IMR-90 (cell line): ENCODE measurements at regions not wholly inside any gene's neighbourhood (a gene's known extent, or its start where the extent isn't known, plus 50 kb on each side); places are given as distances from the start of the nearest gene placed in this dataset.

Experiments used
- ATAC-seq: fragments of 200-7000 bp; cut with Tn5 transposase; 2 replicates; pipeline ENCODE4 v1.9.1; 2020; ENCODE audit warnings: low read depth, mild to moderate bottlenecking, moderate library complexity
- BruUV-seq: library from RNA; stranded (reverse); fragments of 400-500 nt; replicated peaks from 2 replicates; lab custom pipeline; 2021; lab: Mats Ljungman, UMichigan
- CTCF ChIA-PET: fragments of 300-600 bp; formaldehyde crosslinking; extraction: SDS; loops from one replicate; lab custom pipeline; 2021; ENCODE audit warnings: antibody characterized with exemption; lab: Yijun Ruan, JAX
- POLR2A ChIA-PET: fragments of 300-600 bp; sonication (Branson Sonifier 250); formaldehyde crosslinking; loops from one replicate; lab custom pipeline; 2022; ENCODE audit warnings: antibody characterized with exemption; ENCODE audit not compliant: unreplicated experiment; lab: Charles Lee
- DNase-seq: peaks from one replicate; pipeline ENCODE4 v3.0.0; 2013
- H2AFZ ChIP-seq: replicated peaks from 2 replicates; pipeline ENCODE3; 2013; ENCODE audit warnings: low read length, mild to moderate bottlenecking; ENCODE audit not compliant: poor library complexity
- H2AK5ac ChIP-seq: 2 replicates; pipeline ENCODE4 v1.6.1; 2013; ENCODE audit warnings: low read depth, low read length, inconsistent platforms
- H2AK9ac ChIP-seq: replicated peaks from 2 replicates; pipeline ENCODE3; 2013; ENCODE audit warnings: mild to moderate bottlenecking, low read depth, low read length, moderate library complexity; ENCODE audit not compliant: poor library complexity
- H2BK120ac ChIP-seq: 2 replicates; pipeline ENCODE4 v1.6.1; 2013; ENCODE audit warnings: low read depth, low read length, inconsistent platforms
- H2BK15ac ChIP-seq: 3 replicates; pipeline ENCODE4 v1.6.1; 2013; ENCODE audit warnings: low read depth, low read length, inconsistent platforms
- H2BK20ac ChIP-seq: 2 replicates; pipeline ENCODE4 v1.6.1; 2013; ENCODE audit warnings: low read depth, mild to moderate bottlenecking, inconsistent platforms, low read length, moderate library complexity
- H2BK5ac ChIP-seq: 2 replicates; pipeline ENCODE4 v1.6.1; 2013; ENCODE audit warnings: mild to moderate bottlenecking, low read depth, low read length, inconsistent platforms; ENCODE audit not compliant: poor library complexity, severe bottlenecking
- H3K14ac ChIP-seq: replicated peaks from 2 replicates; pipeline ENCODE4 v1.6.1; 2013; ENCODE audit warnings: low read depth, low read length, inconsistent platforms
- H3K18ac ChIP-seq: 2 replicates; pipeline ENCODE4 v1.6.1; 2013; ENCODE audit warnings: low read depth, low read length, control low read depth
- H3K23ac ChIP-seq: 2 replicates; pipeline ENCODE4 v1.6.1; 2013; ENCODE audit warnings: low read depth, low read length, inconsistent platforms
- H3K27ac ChIP-seq: 2 replicates; pipeline ENCODE4 v1.5.1; 2013; ENCODE audit warnings: mild to moderate bottlenecking, control low read depth, low read length; ENCODE audit not compliant: insufficient read depth
- H3K27me3 ChIP-seq: 2 replicates; pipeline ENCODE4 v1.6.1; 2013; ENCODE audit warnings: low read length; ENCODE audit not compliant: control insufficient read depth, insufficient read depth
- H3K36me3 ChIP-seq: 2 replicates; pipeline ENCODE4 v1.6.1; 2013; ENCODE audit warnings: low read length, mixed read lengths; ENCODE audit not compliant: control insufficient read depth, insufficient read depth
- H3K4ac ChIP-seq: 2 replicates; pipeline ENCODE4 v1.6.1; 2013; ENCODE audit warnings: low read depth, low read length, inconsistent platforms
- H3K4me1 ChIP-seq: 2 replicates; pipeline ENCODE4 v1.6.1; 2013; ENCODE audit warnings: low read length, mixed read lengths; ENCODE audit not compliant: control insufficient read depth, insufficient read depth
- H3K4me2 ChIP-seq: 2 replicates; pipeline ENCODE4 v1.6.1; 2013; ENCODE audit warnings: low read depth, mild to moderate bottlenecking, control low read depth, low read length, moderate library complexity
- H3K4me3 ChIP-seq: 2 replicates; pipeline ENCODE4 v1.5.1; 2013; ENCODE audit warnings: low read depth, mild to moderate bottlenecking, control low read depth, low read length, moderate library complexity; ENCODE audit not compliant: insufficient read depth
- H3K56ac ChIP-seq: 2 replicates; pipeline ENCODE4 v1.6.1; 2013; ENCODE audit warnings: low read length, inconsistent platforms; ENCODE audit not compliant: insufficient read depth; ENCODE audit errors: extremely low read depth
- H3K79me1 ChIP-seq, 2 experiments: 2 replicates each; pipeline ENCODE4 v1.6.1; 2013; ENCODE audit warnings: low read length in 2 of 2, inconsistent platforms in 1 of 2, low read depth in 1 of 2
- H3K9ac ChIP-seq: 2 replicates; pipeline ENCODE4 v1.6.1; 2013; ENCODE audit warnings: low read depth, low read length, control low read depth
- H3K9me1 ChIP-seq: 2 replicates; pipeline ENCODE4 v1.6.1; 2013; ENCODE audit warnings: low read length, inconsistent platforms; ENCODE audit not compliant: insufficient read depth
- H3K9me3 ChIP-seq: 2 replicates; pipeline ENCODE4 v1.6.1; 2013; ENCODE audit warnings: low read length; ENCODE audit not compliant: control insufficient read depth, insufficient read depth
- H4K20me1 ChIP-seq: 2 replicates; pipeline ENCODE4 v1.6.1; 2013; ENCODE audit warnings: low read length, inconsistent platforms; ENCODE audit not compliant: insufficient read depth
- H4K5ac ChIP-seq: 2 replicates; pipeline ENCODE4 v1.6.1; 2013; ENCODE audit warnings: mild to moderate bottlenecking, low read depth, low read length, control low read depth
- H4K8ac ChIP-seq, 2 experiments: 2 replicates each; pipeline ENCODE4 v1.6.1; 2013; ENCODE audit warnings: low read depth in 2 of 2, low read length in 2 of 2, control low read depth in 1 of 2, inconsistent platforms in 1 of 2
- H4K91ac ChIP-seq: 2 replicates; pipeline ENCODE4 v1.6.1; 2013; ENCODE audit warnings: low read depth, low read length, inconsistent platforms; ENCODE audit not compliant: insufficient read depth
- MAFK ChIP-seq: IDR thresholded peaks from 2 replicates; pipeline ENCODE4 v1.6.1; 2012; ENCODE audit warnings: low read depth, low read length, improper control_type of control experiment
- NFE2L2 ChIP-seq: fragments of 150-350 bp; IDR thresholded peaks from 2 replicates; pipeline ENCODE4 v1.6.1; 2016; ENCODE audit warnings: low read depth, mild to moderate bottlenecking, low read length
- WGBS, 2 experiments: methylation state at CpG; one replicate each; pipeline versions ENCODE4 v1.1.5 to v1.1.7; 2013; ENCODE audit warnings: missing lambda C conversion rate in 2 of 2; ENCODE audit not compliant: insufficient read length in 1 of 2; ENCODE audit errors: extremely low coverage in 2 of 2; 5-methylcytosine and 5-hydroxymethylcytosine counted together
- dilution Hi-C: fragments of 300-500 bp; cut with HindIII; formaldehyde crosslinking; loops from one replicate; pipeline ENCODE4 v1.14.3; 2018; ENCODE audit warnings: low sequenced_read_pairs; ENCODE audit not compliant: unreplicated experiment
- in situ Hi-C: fragments of 300-500 bp; cut with MboI; formaldehyde crosslinking; loops from 3 replicates; pipeline ENCODE4 v1.14.3; 2019; ENCODE audit warnings: low sequenced_read_pairs, inconsistent platforms, mixed read lengths
- intact Hi-C: fragments of 100-400 bp; cut with micrococcal nuclease; formaldehyde crosslinking; loops from 2 replicates; pipeline ENCODE4 v1.10.0; 2022
- TF ChIP-seq, protein P1 (sequence below): fragments of 150-350 bp; IDR thresholded peaks from 2 replicates; pipeline ENCODE4 v1.6.1; 2016; ENCODE audit warnings: low read depth, mild to moderate bottlenecking, low read length, moderate library complexity, borderline replicate concordance

DNA sequence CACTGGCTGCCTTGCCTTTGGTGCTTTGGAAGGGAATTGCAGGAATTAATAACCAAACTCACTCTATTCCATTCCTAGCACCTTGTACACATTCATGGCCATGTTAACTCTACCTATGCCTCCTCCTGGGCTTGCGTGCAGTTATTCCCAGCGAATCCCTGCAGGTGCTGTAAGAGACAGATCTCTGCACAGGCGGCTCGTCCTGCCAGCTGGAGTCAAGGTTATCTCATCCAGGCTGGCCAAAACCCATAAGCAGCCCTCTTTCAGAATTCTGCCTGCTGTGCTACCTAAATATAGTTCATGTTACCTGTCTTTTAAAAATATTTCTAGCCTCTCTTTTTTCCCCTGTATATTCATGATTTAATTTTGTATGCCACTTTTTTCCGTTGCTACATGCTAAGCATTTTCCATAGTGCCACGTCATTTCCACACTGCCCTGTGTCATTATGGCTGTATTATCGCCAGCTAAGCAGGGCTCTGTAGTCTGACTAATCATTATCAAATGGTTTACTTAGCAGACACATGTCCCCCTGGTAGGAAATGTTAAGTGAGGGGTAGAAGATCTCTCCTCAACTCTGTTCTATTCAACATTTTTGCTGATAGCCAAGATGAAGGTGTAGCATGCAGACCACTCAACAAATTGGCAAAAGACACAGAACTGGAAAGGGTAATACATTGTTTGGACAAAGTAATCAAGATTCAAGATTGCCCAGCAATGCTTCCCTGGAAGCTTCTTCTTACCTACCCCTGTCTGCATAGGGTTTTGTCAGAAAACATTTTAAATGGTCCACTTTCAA, 79.7 kb upstream of the TAF1B start:
- no peak overlapping the region for H2BK20ac ChIP-seq
- BruUV-seq = no TSS peak
- no peaks in the 10 kb centered on the region; the same call in none of the 2 replicates for H3K4me1 ChIP-seq
- POLR2A ChIA-PET = no interaction called here
- CTCF ChIA-PET = interaction anchor here (1.2 kb wide), 1 partner anchor 11 kb away, joined by 3 read pairs; no protein-coding TSS in a partner anchor
- H3K9ac ChIP-seq = no peak overlapping the region
- peaks cover 12% of the 10 kb centered on the region for H3K27me3 ChIP-seq
- H2BK15ac ChIP-seq = no peak overlapping the region
- H3K27ac ChIP-seq = no peak overlapping the region
- no peak overlapping the region for H2AK5ac ChIP-seq
- dilution Hi-C loops = no loop called here
- H2AFZ ChIP-seq = no peak overlapping the region
- no peak overlapping the region for H3K23ac ChIP-seq
- no peaks in the 10 kb centered on the region for H3K9me1 ChIP-seq
- H2BK5ac ChIP-seq = no peak overlapping the region
- no peak overlapping the region for H3K4me3 ChIP-seq
- no peak overlapping the region for H3K4me2 ChIP-seq
- H4K8ac ChIP-seq = no peak overlapping the region
- no peaks in the 10 kb centered on the region for H3K36me3 ChIP-seq
- no peak overlapping the region for H2AK9ac ChIP-seq
- no peak overlapping the region for H3K14ac ChIP-seq
- H3K56ac ChIP-seq = no peak overlapping the region
- no peak overlapping the region for H2BK120ac ChIP-seq
- H4K20me1 ChIP-seq = no peaks in the 10 kb centered on the region
- DNase-seq (peak; percentile 42), ATAC-seq (no peak)
- no peak overlapping the region for H4K91ac ChIP-seq
- no peaks in the 10 kb centered on the region for H3K79me1 ChIP-seq
- no peak overlapping the region for H4K5ac ChIP-seq
- intact Hi-C loops = no loop called here
- in situ Hi-C loops = no loop called here
- no peak overlapping the region for H3K4ac ChIP-seq
- no peak overlapping the region for H3K18ac ChIP-seq
- H3K9me3 ChIP-seq = no peaks in the 10 kb centered on the region
- peak; percentile 43; the same call in 1 of the 2 replicates for TF ChIP-seq MAFK
- TF ChIP-seq, protein P1, sequence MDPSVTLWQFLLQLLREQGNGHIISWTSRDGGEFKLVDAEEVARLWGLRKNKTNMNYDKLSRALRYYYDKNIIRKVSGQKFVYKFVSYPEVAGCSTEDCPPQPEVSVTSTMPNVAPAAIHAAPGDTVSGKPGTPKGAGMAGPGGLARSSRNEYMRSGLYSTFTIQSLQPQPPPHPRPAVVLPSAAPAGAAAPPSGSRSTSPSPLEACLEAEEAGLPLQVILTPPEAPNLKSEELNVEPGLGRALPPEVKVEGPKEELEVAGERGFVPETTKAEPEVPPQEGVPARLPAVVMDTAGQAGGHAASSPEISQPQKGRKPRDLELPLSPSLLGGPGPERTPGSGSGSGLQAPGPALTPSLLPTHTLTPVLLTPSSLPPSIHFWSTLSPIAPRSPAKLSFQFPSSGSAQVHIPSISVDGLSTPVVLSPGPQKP = no peak
- peak; percentile 21; the same call in 1 of the 2 replicates for TF ChIP-seq NFE2L2
- no CpG with 5 or more reads among the region's 7 CpGs for WGBS, 2 experiments
